ENCODE measurements at regions not wholly inside any gene's neighbourhood (a gene's known extent, or its start where the extent isn't known, plus 50 kb on each side); places are given as distances from the start of the nearest gene placed in this dataset.
"Not testable (repeated sequence)": the region's sequence is repeated elsewhere in the genome, so short reads cannot be mapped to it uniquely, and the experiment has no call there.

DNA sequence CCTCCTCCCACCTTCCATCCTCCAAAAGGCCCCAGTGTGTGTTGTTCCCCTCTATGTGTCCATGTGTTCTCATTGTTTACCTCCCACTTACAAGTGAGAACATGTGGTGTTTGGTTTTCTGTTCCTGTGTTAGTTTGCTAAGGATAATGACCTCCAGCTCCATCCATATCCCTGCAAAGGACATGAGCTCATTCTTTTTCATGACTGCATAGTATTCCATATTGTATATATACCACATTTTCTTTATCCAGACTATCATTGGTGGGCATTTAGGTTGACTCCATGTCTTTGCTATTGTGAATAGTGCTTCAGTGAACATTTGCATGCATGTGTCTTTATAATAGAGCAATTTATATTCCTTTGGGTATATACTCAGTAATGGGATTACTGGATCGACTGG is 333.0 kb downstream of the BTBD3 start:
- TF ChIP-seq SUZ12 (IDR thresholded peaks at IDR 0.05); TARDBP (IDR thresholded peaks at IDR 0.05); FOXM1 (IDR thresholded peaks at IDR 0.05; ENCODE audit: borderline replicate concordance); HDGF (IDR thresholded peaks at IDR 0.05; ENCODE audit: borderline replicate concordance); ZNF384 (IDR thresholded peaks at IDR 0.05); CTBP1 (IDR thresholded peaks at IDR 0.05; ENCODE audit: borderline replicate concordance); FOXA1 (IDR thresholded peaks at IDR 0.05); SP1 (IDR thresholded peaks at IDR 0.05); FOXK2 (IDR thresholded peaks at IDR 0.05); BHLHE40 (IDR thresholded peaks at IDR 0.05; ENCODE audit: borderline replicate concordance); NFRKB (IDR thresholded peaks at IDR 0.05): not testable (repeated sequence)
- TF ChIP-seq, protein P1, sequence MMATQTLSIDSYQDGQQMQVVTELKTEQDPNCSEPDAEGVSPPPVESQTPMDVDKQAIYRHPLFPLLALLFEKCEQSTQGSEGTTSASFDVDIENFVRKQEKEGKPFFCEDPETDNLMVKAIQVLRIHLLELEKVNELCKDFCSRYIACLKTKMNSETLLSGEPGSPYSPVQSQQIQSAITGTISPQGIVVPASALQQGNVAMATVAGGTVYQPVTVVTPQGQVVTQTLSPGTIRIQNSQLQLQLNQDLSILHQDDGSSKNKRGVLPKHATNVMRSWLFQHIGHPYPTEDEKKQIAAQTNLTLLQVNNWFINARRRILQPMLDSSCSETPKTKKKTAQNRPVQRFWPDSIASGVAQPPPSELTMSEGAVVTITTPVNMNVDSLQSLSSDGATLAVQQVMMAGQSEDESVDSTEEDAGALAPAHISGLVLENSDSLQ (IDR thresholded peaks at IDR 0.05) = not testable (repeated sequence)

Data from HEK293T (cell line).